HepG2 (cell line): ENCODE measurements at regions not wholly inside any gene's neighbourhood (a gene's known extent, or its start where the extent isn't known, plus 50 kb on each side); places are given as distances from the start of the nearest gene placed in this dataset.

ENCODE experiments used
- ATAC-seq: fragments of 200-7000 bp; cut with Tn5 transposase; 3 replicates; pipeline ENCODE4 v1.9.1; 2020; ENCODE audit warnings: mild to moderate bottlenecking, moderate library complexity
- BruUV-seq: library from RNA; stranded (reverse); fragments of 400-500 nt; replicated peaks from 2 replicates; lab custom pipeline; 2021; lab: Mats Ljungman, UMichigan
- CTCF ChIA-PET: fragments of 300-600 bp; formaldehyde crosslinking; extraction: SDS; loops from one replicate; lab custom pipeline; 2021; ENCODE audit warnings: low total read pairs, inconsistent platforms, low intra/inter-chr PET ratio; lab: Yijun Ruan, JAX
- POLR2A ChIA-PET: fragments of 350-600 bp; sonication (Branson Sonifier 250); formaldehyde crosslinking; loops from one replicate; lab custom pipeline; 2020; ENCODE audit warnings: antibody characterized with exemption, inconsistent platforms; lab: Yijun Ruan, JAX
- DNase-seq: peaks from one replicate; pipeline ENCODE4 v3.0.0-alpha.2; 2015; ENCODE audit warnings: low spot score
- FAIRE-seq: peaks from 3 replicates; lab custom pipeline; 2011; peaks lifted over from hg19 to GRCh38; lab: Jason Lieb, UNC
- H2AFZ ChIP-seq: one replicate; pipeline ENCODE4 v1.6.1; 2011; ENCODE audit warnings: low read length, inconsistent platforms
- H3K27ac ChIP-seq: fragments of 300-600 bp; 3 replicates; pipeline ENCODE4 v1.8.0; 2011; ENCODE audit warnings: mixed run types, mild to moderate bottlenecking, mixed read lengths, low read length, inconsistent platforms; ENCODE audit not compliant: insufficient read depth; ENCODE audit errors: extremely low read length
- H3K27me3 ChIP-seq, 2 experiments: fragments of 200-600 bp in 1 of 2; 2 replicates in 1 of 2; 3 replicates in 1 of 2; pipeline versions ENCODE4 v1.6.0 to v1.8.0; 2011; ENCODE audit warnings: low read length in 2 of 2, mild to moderate bottlenecking in 2 of 2, moderate library complexity in 2 of 2, inconsistent platforms in 1 of 2; ENCODE audit not compliant: insufficient read depth in 2 of 2, control insufficient read depth in 1 of 2
- H3K36me3 ChIP-seq, 2 experiments: fragments of 200-600 bp in 1 of 2; replicated peaks in 1 of 2; 2 replicates in 1 of 2; 3 replicates in 1 of 2; pipeline versions ENCODE4 v1.5.1 to v1.8.0; 2011; ENCODE audit warnings: low read length in 2 of 2, inconsistent platforms in 1 of 2; ENCODE audit not compliant: insufficient read depth in 2 of 2, control insufficient read depth in 1 of 2
- H3K4me1 ChIP-seq: 2 replicates; pipeline ENCODE4 v1.5.1; 2012; ENCODE audit warnings: low read length, inconsistent platforms; ENCODE audit not compliant: insufficient read depth
- H3K4me2 ChIP-seq: 2 replicates; pipeline ENCODE4 v1.6.0; 2011; ENCODE audit warnings: low read depth, low read length, inconsistent platforms
- H3K4me3 ChIP-seq, 3 experiments: fragments of 200-600 bp in 1 of 3; sonication (generic), shearing (Covaris generic) in 1 of 3; replicated peaks in 1 of 3; 2 replicates each; pipeline ENCODE4 v1.5.1; 2011 to 2016; ENCODE audit warnings: low read length in 3 of 3, inconsistent platforms in 2 of 3, low read depth in 2 of 3, mild to moderate bottlenecking in 2 of 3, control low read depth in 1 of 3, mixed read lengths in 1 of 3; ENCODE audit not compliant: insufficient read depth in 1 of 3
- H3K79me2 ChIP-seq: one replicate; pipeline ENCODE4 v1.6.1; 2011; ENCODE audit warnings: low read length, inconsistent platforms; ENCODE audit not compliant: insufficient read depth
- H3K9ac ChIP-seq: 2 replicates; pipeline ENCODE4 v1.6.0; 2011; ENCODE audit warnings: mild to moderate bottlenecking, low read depth, low read length, inconsistent platforms; ENCODE audit not compliant: insufficient read depth
- H3K9me3 ChIP-seq: 2 replicates; pipeline ENCODE4 v1.5.1; 2012; ENCODE audit warnings: mild to moderate bottlenecking, low read length
- H4K20me1 ChIP-seq: 2 replicates; pipeline ENCODE4 v1.6.0; 2011; ENCODE audit warnings: inconsistent platforms, mild to moderate bottlenecking, low read length, moderate library complexity; ENCODE audit not compliant: insufficient read depth
- DNMT1 ChIP-seq: sonication (generic); formaldehyde crosslinking; IDR thresholded peaks from 2 replicates; pipeline ENCODE4 v1.5.1; 2020; ENCODE audit warnings: mild to moderate bottlenecking, missing genetic modification reagents
- FOXJ3 ChIP-seq: sonication (generic); formaldehyde crosslinking; IDR thresholded peaks from 2 replicates; pipeline ENCODE4 v1.4.0; 2020; ENCODE audit warnings: missing genetic modification reagents, mild to moderate bottlenecking, borderline replicate concordance
- IKZF1 ChIP-seq: fragments of 450-650 bp; IDR thresholded peaks from 2 replicates; pipeline ENCODE4 v1.7.1; 2016
- KDM5B ChIP-seq: sonication (generic); formaldehyde crosslinking; IDR thresholded peaks from 2 replicates; pipeline ENCODE4 v1.4.0; 2020; ENCODE audit warnings: missing genetic modification reagents, mild to moderate bottlenecking, borderline replicate concordance
- KDM6A ChIP-seq: IDR thresholded peaks from 2 replicates; pipeline ENCODE4 v1.6.1; 2016; ENCODE audit warnings: low read depth
- MATR3 ChIP-seq: sonication (generic); formaldehyde crosslinking; IDR thresholded peaks from 2 replicates; pipeline ENCODE4 v1.4.0; 2020; ENCODE audit warnings: missing genetic modification reagents
- MEIS1 ChIP-seq: sonication (generic); formaldehyde crosslinking; IDR thresholded peaks from 2 replicates; pipeline ENCODE4 v1.9.0; 2021; ENCODE audit warnings: mild to moderate bottlenecking, missing genetic modification reagents, moderate library complexity, borderline replicate concordance
- NFE2L2 ChIP-seq: fragments of 150-350 bp; IDR thresholded peaks from 2 replicates; pipeline ENCODE4 v1.6.1; 2014; ENCODE audit warnings: low read length
- NKX3-1 ChIP-seq: sonication (generic); formaldehyde crosslinking; IDR thresholded peaks from 2 replicates; pipeline ENCODE4 v1.5.0; 2020; ENCODE audit warnings: missing genetic modification reagents
- SRSF9 ChIP-seq: fragments of 200-400 bp; formaldehyde crosslinking; IDR thresholded peaks from 2 replicates; pipeline ENCODE4 v1.6.1; 2018; ENCODE audit warnings: borderline replicate concordance, mild to moderate bottlenecking, low read depth, low read length; ENCODE audit not compliant: insufficient read depth, poor library complexity, severe bottlenecking
- STAG1 ChIP-seq: sonication (generic); formaldehyde crosslinking; IDR thresholded peaks from 2 replicates; pipeline ENCODE4 v1.4.0; 2020; ENCODE audit warnings: missing genetic modification reagents
- SUZ12 ChIP-seq: fragments of 150-350 bp; IDR thresholded peaks from 2 replicates; pipeline ENCODE4 v1.6.1; 2014; ENCODE audit warnings: low read depth, low read length
- TBL1XR1 ChIP-seq: fragments of 150-350 bp; IDR thresholded peaks from 2 replicates; pipeline ENCODE4 v1.6.1; 2014; ENCODE audit warnings: borderline replicate concordance, low read length; ENCODE audit not compliant: partially characterized antibody
- YEATS4 ChIP-seq: sonication (generic); formaldehyde crosslinking; IDR thresholded peaks from 2 replicates; pipeline ENCODE4 v1.4.0; 2020; ENCODE audit warnings: missing genetic modification reagents, borderline replicate concordance
- ZNF275 ChIP-seq: sonication (generic); formaldehyde crosslinking; IDR thresholded peaks from 2 replicates; pipeline ENCODE4 v1.8.0; 2022; ENCODE audit warnings: missing genetic modification reagents, mild to moderate bottlenecking, inconsistent platforms, borderline replicate concordance
- ZNF282 ChIP-seq: fragments of 450-650 bp; IDR thresholded peaks from 2 replicates; pipeline ENCODE4 v1.6.1; 2018; ENCODE audit not compliant: partially characterized antibody
- ZNF34 ChIP-seq: sonication (generic); formaldehyde crosslinking; IDR thresholded peaks from 2 replicates; pipeline ENCODE4 v1.4.0; 2020; ENCODE audit warnings: mild to moderate bottlenecking, missing genetic modification reagents, borderline replicate concordance
- WGBS: methylation state at CpG from one replicate; pipeline ENCODE4 v1.1.6; 2017; ENCODE audit warnings: low lambda C conversion rate; 5-methylcytosine and 5-hydroxymethylcytosine counted together
- in situ Hi-C: cut with HindIII; loops from 2 replicates; pipeline ENCODE4 v1.10.0; 2017; ENCODE audit warnings: low pct_unique_long_range_greater_than_20kb; ENCODE audit not compliant: extremely low pct_ligation_motif_present
- intact Hi-C: fragments of 100-400 bp; cut with micrococcal nuclease; formaldehyde crosslinking; loops from one replicate; pipeline ENCODE4 v1.10.0; 2022; ENCODE audit not compliant: unreplicated experiment

- no peak for TF ChIP-seq KDM5B (CRISPR knock-in tag)
- no peak for TF ChIP-seq ZNF282
- no peak for TF ChIP-seq STAG1 (CRISPR knock-in tag)
- TF ChIP-seq SUZ12: no peak
- TF ChIP-seq, all 625 proteins: peak for 0
Observed at GRCh38 chr9:82091100-82091499, 102.5 kb downstream of the SPATA31D1 start (continued).

GRCh38 chr9:82091610-82092009 is 103.0 kb downstream of the SPATA31D1 start:
- Histone ChIP-seq H4K20me1 (no peaks in the 10 kb centered on the region), H3K27ac (no peak overlapping the region), H2AFZ (no peak overlapping the region), H3K27me3 (no peaks in the 10 kb centered on the region), H3K36me3 (no peaks in the 10 kb centered on the region), H3K4me3 (no peak overlapping the region), H3K9me3 (no peaks in the 10 kb centered on the region), H3K9ac (no peak overlapping the region), H3K4me2 (no peak overlapping the region), H3K4me1 (no peaks in the 10 kb centered on the region), H3K79me2 (no peaks in the 10 kb centered on the region)
- no peak for ATAC-seq
- DNase-seq: no peak
- intact Hi-C loops (no loop called here), in situ Hi-C loops (no loop called here)
- no TSS peak for BruUV-seq
- TF ChIP-seq YEATS4 (CRISPR knock-in tag) (no peak), SRSF9 (no peak), MEIS1 (CRISPR knock-in tag) (no peak), NKX3-1 (CRISPR knock-in tag) (no peak), MATR3 (CRISPR knock-in tag) (no peak), TBL1XR1 (no peak), FOXJ3 (CRISPR knock-in tag) (no peak), DNMT1 (no peak), ZNF275 (CRISPR knock-in tag) (no peak), IKZF1 (no peak), NFE2L2 (no peak), ZNF34 (CRISPR knock-in tag) (no peak), KDM6A (no peak)
- FAIRE-seq: no peak
- CTCF ChIA-PET: no interaction called here
- POLR2A ChIA-PET: no interaction called here
- 12% methylated on average over 2 of the region's 2 CpGs for WGBS
